NOMO-1 (cell line): ENCODE measurements at regions not wholly inside any gene's neighbourhood (a gene's known extent, or its start where the extent isn't known, plus 50 kb on each side); places are given as distances from the start of the nearest gene placed in this dataset.
A peak's percentile ranks its signal among the peaks of the same experiment; 100 is the strongest.

Source experiments
- DNase-seq, 2 experiments: peaks; one replicate each; lab custom pipeline; 2025; ENCODE audit not compliant: unreplicated experiment in 2 of 2; lab: John Stamatoyannopoulos, UW

GRCh38 chr5:6806668-6807067 is 93.4 kb downstream of the TENT4A start:
- no peak for DNase-seq

GRCh38 chr5:6808462-6808861 is 95.2 kb downstream of the TENT4A start:
- DNase-seq = no peak

- no peak for DNase-seq
Measured at GRCh38 chr5:6810641-6811405, 97.6 kb downstream of the TENT4A start.

GRCh38 chr5:6812091-6812490 is 98.9 kb downstream of the TENT4A start:
- no peak for DNase-seq

GRCh38 chr5:6812800-6813731 is 99.8 kb downstream of the TENT4A start:
- no peak for DNase-seq

GRCh38 chr5:6814816-6815215 is 101.6 kb downstream of the TENT4A start:
- no peak for DNase-seq

- DNase-seq = no peak
Measured at GRCh38 chr5:6818594-6819511, 105.6 kb downstream of the TENT4A start.

GRCh38 chr5:6819521-6819920 is 106.3 kb downstream of the TENT4A start:
- DNase-seq = no peak

GRCh38 chr5:6820851-6821479 is 107.7 kb downstream of the TENT4A start:
- peak; percentile 69 to 81 for DNase-seq

- no peak for DNase-seq
Measured at GRCh38 chr5:6822068-6822467, 108.8 kb downstream of the TENT4A start.

- no peak for DNase-seq
Measured at GRCh38 chr5:6822556-6823343, 109.5 kb downstream of the TENT4A start.

GRCh38 chr5:6823996-6824395 is 110.8 kb downstream of the TENT4A start:
- DNase-seq = no peak

- DNase-seq = no peak
Measured at GRCh38 chr5:6825678-6826244, 112.5 kb downstream of the TENT4A start.

- no peak for DNase-seq
Measured at GRCh38 chr5:6826756-6827155, 113.5 kb downstream of the TENT4A start.

GRCh38 chr5:6827526-6828219 is 114.4 kb downstream of the TENT4A start:
- DNase-seq = peak; percentile 40 to 75

GRCh38 chr5:6829150-6829784 is 116.0 kb downstream of the TENT4A start:
- no peak for DNase-seq

- no peak for DNase-seq
Measured at GRCh38 chr5:6830643-6831239, 117.5 kb downstream of the TENT4A start.
